HepG2 (cell line): ENCODE measurements at regions not wholly inside any gene's neighbourhood (a gene's known extent, or its start where the extent isn't known, plus 50 kb on each side); places are given as distances from the start of the nearest gene placed in this dataset.
A peak's percentile ranks its signal among the peaks of the same experiment; 100 is the strongest.

Experiments
- ATAC-seq: fragments of 200-7000 bp; cut with Tn5 transposase; 3 replicates; pipeline ENCODE4 v1.9.1; 2020; ENCODE audit warnings: mild to moderate bottlenecking, moderate library complexity
- BruUV-seq: library from RNA; stranded (reverse); fragments of 400-500 nt; replicated peaks from 2 replicates; lab custom pipeline; 2021; lab: Mats Ljungman, UMichigan
- CTCF ChIA-PET: fragments of 300-600 bp; formaldehyde crosslinking; extraction: SDS; loops from one replicate; lab custom pipeline; 2021; ENCODE audit warnings: low total read pairs, inconsistent platforms, low intra/inter-chr PET ratio; lab: Yijun Ruan, JAX
- POLR2A ChIA-PET: fragments of 350-600 bp; sonication (Branson Sonifier 250); formaldehyde crosslinking; loops from one replicate; lab custom pipeline; 2020; ENCODE audit warnings: antibody characterized with exemption, inconsistent platforms; lab: Yijun Ruan, JAX
- DNase-seq: peaks from one replicate; pipeline ENCODE4 v3.0.0-alpha.2; 2015; ENCODE audit warnings: low spot score
- FAIRE-seq: peaks from 3 replicates; lab custom pipeline; 2011; peaks lifted over from hg19 to GRCh38; lab: Jason Lieb, UNC
- H2AFZ ChIP-seq: one replicate; pipeline ENCODE4 v1.6.1; 2011; ENCODE audit warnings: low read length, inconsistent platforms
- H3K27ac ChIP-seq: fragments of 300-600 bp; 3 replicates; pipeline ENCODE4 v1.8.0; 2011; ENCODE audit warnings: mixed run types, mild to moderate bottlenecking, mixed read lengths, low read length, inconsistent platforms; ENCODE audit not compliant: insufficient read depth; ENCODE audit errors: extremely low read length
- H3K27me3 ChIP-seq, 2 experiments: fragments of 200-600 bp in 1 of 2; 2 replicates in 1 of 2; 3 replicates in 1 of 2; pipeline versions ENCODE4 v1.6.0 to v1.8.0; 2011; ENCODE audit warnings: low read length in 2 of 2, mild to moderate bottlenecking in 2 of 2, moderate library complexity in 2 of 2, inconsistent platforms in 1 of 2; ENCODE audit not compliant: insufficient read depth in 2 of 2, control insufficient read depth in 1 of 2
- H3K36me3 ChIP-seq, 2 experiments: fragments of 200-600 bp in 1 of 2; replicated peaks in 1 of 2; 2 replicates in 1 of 2; 3 replicates in 1 of 2; pipeline versions ENCODE4 v1.5.1 to v1.8.0; 2011; ENCODE audit warnings: low read length in 2 of 2, inconsistent platforms in 1 of 2; ENCODE audit not compliant: insufficient read depth in 2 of 2, control insufficient read depth in 1 of 2
- H3K4me1 ChIP-seq: 2 replicates; pipeline ENCODE4 v1.5.1; 2012; ENCODE audit warnings: low read length, inconsistent platforms; ENCODE audit not compliant: insufficient read depth
- H3K4me2 ChIP-seq: 2 replicates; pipeline ENCODE4 v1.6.0; 2011; ENCODE audit warnings: low read depth, low read length, inconsistent platforms
- H3K4me3 ChIP-seq, 3 experiments: fragments of 200-600 bp in 1 of 3; sonication (generic), shearing (Covaris generic) in 1 of 3; replicated peaks in 1 of 3; 2 replicates each; pipeline ENCODE4 v1.5.1; 2011 to 2016; ENCODE audit warnings: low read length in 3 of 3, inconsistent platforms in 2 of 3, low read depth in 2 of 3, mild to moderate bottlenecking in 2 of 3, control low read depth in 1 of 3, mixed read lengths in 1 of 3; ENCODE audit not compliant: insufficient read depth in 1 of 3
- H3K79me2 ChIP-seq: one replicate; pipeline ENCODE4 v1.6.1; 2011; ENCODE audit warnings: low read length, inconsistent platforms; ENCODE audit not compliant: insufficient read depth
- H3K9ac ChIP-seq: 2 replicates; pipeline ENCODE4 v1.6.0; 2011; ENCODE audit warnings: mild to moderate bottlenecking, low read depth, low read length, inconsistent platforms; ENCODE audit not compliant: insufficient read depth
- H3K9me3 ChIP-seq: 2 replicates; pipeline ENCODE4 v1.5.1; 2012; ENCODE audit warnings: mild to moderate bottlenecking, low read length
- H4K20me1 ChIP-seq: 2 replicates; pipeline ENCODE4 v1.6.0; 2011; ENCODE audit warnings: inconsistent platforms, mild to moderate bottlenecking, low read length, moderate library complexity; ENCODE audit not compliant: insufficient read depth
- BCL6 ChIP-seq: IDR thresholded peaks from 2 replicates; pipeline ENCODE4 v1.6.1; 2016; ENCODE audit warnings: missing genetic modification reagents, missing compliant biosample characterization
- FOXA1 ChIP-seq, 2 experiments: fragments of 450-650 bp in 1 of 2; sonication (generic) in 1 of 2; formaldehyde crosslinking in 1 of 2; IDR thresholded peaks; 2 replicates each; pipeline versions ENCODE4 v1.4.0 to v1.6.1; 2016 to 2020; ENCODE audit warnings: missing genetic modification reagents in 1 of 2
- FOXA3 ChIP-seq: IDR thresholded peaks from 2 replicates; pipeline ENCODE4 v1.6.1; 2016; ENCODE audit warnings: missing genetic modification reagents, missing compliant biosample characterization
- HHEX ChIP-seq: IDR thresholded peaks from 2 replicates; pipeline ENCODE4 v1.6.1; 2016; ENCODE audit warnings: control low read depth
- HMG20A ChIP-seq: IDR thresholded peaks from 2 replicates; pipeline ENCODE4 v1.6.1; 2016; ENCODE audit warnings: borderline replicate concordance
- NFKBIZ ChIP-seq: IDR thresholded peaks from 2 replicates; pipeline ENCODE4 v1.6.1; 2018; ENCODE audit warnings: missing genetic modification reagents, missing compliant biosample characterization
- SOX13 ChIP-seq, 3 experiments: fragments of 450-650 bp in 1 of 3; sonication (generic) in 1 of 3; formaldehyde crosslinking in 1 of 3; IDR thresholded peaks in 2 of 3; conservative IDR thresholded peaks in 1 of 3; 2 replicates each; pipeline versions ENCODE4 v1.5.0 to v1.6.1; 2016 to 2020; ENCODE audit warnings: antibody characterized with exemption in 1 of 3, mild to moderate bottlenecking in 1 of 3, missing compliant biosample characterization in 1 of 3, missing genetic modification reagents in 1 of 3, moderate library complexity in 1 of 3
- WIZ ChIP-seq: sonication (generic); formaldehyde crosslinking; IDR thresholded peaks from 2 replicates; pipeline ENCODE4 v1.5.1; 2020; ENCODE audit warnings: mild to moderate bottlenecking, missing genetic modification reagents
- ZBTB42 ChIP-seq: sonication (generic); formaldehyde crosslinking; IDR thresholded peaks from 2 replicates; pipeline ENCODE4 v1.5.0; 2020; ENCODE audit warnings: mild to moderate bottlenecking, missing genetic modification reagents
- ZNF629 ChIP-seq: sonication (generic); formaldehyde crosslinking; conservative IDR thresholded peaks from 2 replicates; pipeline ENCODE4 v1.5.0; 2020; ENCODE audit warnings: missing genetic modification reagents
- ZNF891 ChIP-seq: sonication (generic); formaldehyde crosslinking; IDR thresholded peaks from 2 replicates; pipeline ENCODE4 v1.5.0; 2020; ENCODE audit warnings: mild to moderate bottlenecking, missing genetic modification reagents
- WGBS: methylation state at CpG from one replicate; pipeline ENCODE4 v1.1.6; 2017; ENCODE audit warnings: low lambda C conversion rate; 5-methylcytosine and 5-hydroxymethylcytosine counted together
- in situ Hi-C: cut with HindIII; loops from 2 replicates; pipeline ENCODE4 v1.10.0; 2017; ENCODE audit warnings: low pct_unique_long_range_greater_than_20kb; ENCODE audit not compliant: extremely low pct_ligation_motif_present
- intact Hi-C: fragments of 100-400 bp; cut with micrococcal nuclease; formaldehyde crosslinking; loops from one replicate; pipeline ENCODE4 v1.10.0; 2022; ENCODE audit not compliant: unreplicated experiment
- TF ChIP-seq, protein P1 (sequence below): IDR thresholded peaks from 2 replicates; pipeline ENCODE4 v1.4.0; 2020; ENCODE audit warnings: mild to moderate bottlenecking, missing genetic modification reagents

DNA sequence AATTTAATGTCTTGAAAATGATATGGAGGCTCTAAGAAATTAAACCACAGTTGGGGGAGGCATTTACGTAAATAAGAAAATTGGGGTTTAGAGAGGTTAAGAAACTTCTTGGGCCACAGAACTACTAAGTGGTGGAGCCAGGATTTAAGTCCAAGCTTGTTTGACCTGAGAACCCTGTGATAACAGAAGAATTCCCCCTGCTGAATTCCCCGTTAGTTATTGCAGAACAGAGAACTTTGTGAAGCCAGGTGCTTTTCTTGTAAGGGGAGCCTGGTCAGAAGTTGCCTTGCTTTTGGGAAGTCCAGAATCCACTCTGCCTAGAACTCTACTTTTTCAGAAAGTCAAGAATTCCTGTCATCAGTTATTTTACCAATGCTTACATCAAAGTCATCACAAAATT, 309.3 kb upstream of the SEMA6A start (continued):
- TF ChIP-seq ZNF891 (no peak), NFKBIZ (CRISPR knock-in tag) (no peak)
- TF ChIP-seq, all 625 proteins: peak for 0

DNA sequence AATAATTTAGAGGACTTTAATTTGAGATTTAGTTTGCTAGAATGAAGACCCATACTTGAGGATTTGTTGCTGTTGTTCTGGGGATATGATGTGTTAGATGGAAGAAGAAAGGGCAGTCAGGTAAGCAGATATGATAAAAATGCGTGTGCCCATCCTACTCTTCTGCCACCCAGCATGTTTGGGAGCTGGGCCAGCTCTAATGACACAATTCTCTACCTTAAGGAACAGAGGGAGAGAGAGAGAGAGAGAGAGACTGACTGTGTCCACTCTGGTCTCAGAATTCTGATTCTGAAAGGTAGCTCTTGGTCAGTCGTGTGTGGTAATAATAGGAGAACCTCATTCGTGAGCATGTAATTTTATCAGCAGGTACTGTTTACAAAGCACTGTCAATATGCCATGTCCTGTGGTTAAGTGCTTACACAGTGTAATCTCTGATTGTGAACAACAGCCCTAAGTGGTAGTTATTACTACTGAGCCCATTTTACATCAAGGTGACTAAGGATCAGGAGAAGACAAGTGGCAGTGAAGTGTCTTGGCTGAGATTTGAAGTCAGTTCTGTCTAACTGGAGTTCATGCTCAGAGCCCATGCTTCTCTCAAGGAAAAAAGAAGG, 307.4 kb upstream of the SEMA6A start:
- no peak overlapping the region for H3K9ac ChIP-seq
- TF ChIP-seq HHEX (peak; percentile 65), FOXA3 (CRISPR knock-in tag) (peak; percentile 76), HMG20A (no peak), WIZ (CRISPR knock-in tag) (no peak), FOXA1 (IDR thresholded peaks at IDR 0.05) (no peak), FOXA1 (CRISPR knock-in tag; IDR thresholded peaks at IDR 0.05) (peak; percentile 87), ZBTB42 (CRISPR knock-in tag) (no peak), BCL6 (CRISPR knock-in tag) (0 out of 2 replicates have a peak, but pooled peaks have one; percentile 10), ZNF629 (CRISPR knock-in tag) (0 out of 2 replicates have a peak, but pooled peaks have one; percentile 30), SOX13 (IDR thresholded peaks at IDR 0.05) (no peak), SOX13 (CRISPR knock-in tag; conservative IDR thresholded peaks at IDR 0.05 in 1 of 2, IDR thresholded peaks at IDR 0.05 in 1 of 2) (0 out of 4 replicates have a peak, but pooled peaks of 1 of the 2 experiments have one; percentile 28)
- TF ChIP-seq, protein P1, sequence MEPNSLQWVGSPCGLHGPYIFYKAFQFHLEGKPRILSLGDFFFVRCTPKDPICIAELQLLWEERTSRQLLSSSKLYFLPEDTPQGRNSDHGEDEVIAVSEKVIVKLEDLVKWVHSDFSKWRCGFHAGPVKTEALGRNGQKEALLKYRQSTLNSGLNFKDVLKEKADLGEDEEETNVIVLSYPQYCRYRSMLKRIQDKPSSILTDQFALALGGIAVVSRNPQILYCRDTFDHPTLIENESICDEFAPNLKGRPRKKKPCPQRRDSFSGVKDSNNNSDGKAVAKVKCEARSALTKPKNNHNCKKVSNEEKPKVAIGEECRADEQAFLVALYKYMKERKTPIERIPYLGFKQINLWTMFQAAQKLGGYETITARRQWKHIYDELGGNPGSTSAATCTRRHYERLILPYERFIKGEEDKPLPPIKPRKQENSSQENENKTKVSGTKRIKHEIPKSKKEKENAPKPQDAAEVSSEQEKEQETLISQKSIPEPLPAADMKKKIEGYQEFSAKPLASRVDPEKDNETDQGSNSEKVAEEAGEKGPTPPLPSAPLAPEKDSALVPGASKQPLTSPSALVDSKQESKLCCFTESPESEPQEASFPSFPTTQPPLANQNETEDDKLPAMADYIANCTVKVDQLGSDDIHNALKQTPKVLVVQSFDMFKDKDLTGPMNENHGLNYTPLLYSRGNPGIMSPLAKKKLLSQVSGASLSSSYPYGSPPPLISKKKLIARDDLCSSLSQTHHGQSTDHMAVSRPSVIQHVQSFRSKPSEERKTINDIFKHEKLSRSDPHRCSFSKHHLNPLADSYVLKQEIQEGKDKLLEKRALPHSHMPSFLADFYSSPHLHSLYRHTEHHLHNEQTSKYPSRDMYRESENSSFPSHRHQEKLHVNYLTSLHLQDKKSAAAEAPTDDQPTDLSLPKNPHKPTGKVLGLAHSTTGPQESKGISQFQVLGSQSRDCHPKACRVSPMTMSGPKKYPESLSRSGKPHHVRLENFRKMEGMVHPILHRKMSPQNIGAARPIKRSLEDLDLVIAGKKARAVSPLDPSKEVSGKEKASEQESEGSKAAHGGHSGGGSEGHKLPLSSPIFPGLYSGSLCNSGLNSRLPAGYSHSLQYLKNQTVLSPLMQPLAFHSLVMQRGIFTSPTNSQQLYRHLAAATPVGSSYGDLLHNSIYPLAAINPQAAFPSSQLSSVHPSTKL (CRISPR knock-in tag) = peak; percentile 22; the same call in 1 of the 2 replicates
- 10% methylated on average over 3 of the region's 3 CpGs for WGBS
- no TSS peak for BruUV-seq
- ChIA-PET CTCF (no interaction called here), POLR2A (no interaction called here)
- no peaks in the 10 kb centered on the region for H3K36me3 ChIP-seq
- peaks cover 1 to 19% of the 10 kb centered on the region in 2 experiments; a peak in 2 of 5 replicates for H3K27me3 ChIP-seq
- DNase-seq (peak; percentile 39), FAIRE-seq (no peak), ATAC-seq (no peak)
- intact Hi-C loops = no loop called here
- H2AFZ ChIP-seq = no peak overlapping the region
- H3K9me3 ChIP-seq = peaks cover 6% of the 10 kb centered on the region; the same call in 1 of the 2 replicates
- H4K20me1 ChIP-seq = no peaks in the 10 kb centered on the region
- H3K4me1 ChIP-seq = peaks cover 10% of the 10 kb centered on the region
- 0 out of 2 replicates have a peak overlapping the region, but pooled peaks have one; percentile 7 for H3K4me2 ChIP-seq
- no peak overlapping the region for H3K27ac ChIP-seq
- no peak overlapping the region for H3K4me3 ChIP-seq
- H3K79me2 ChIP-seq = no peaks in the 10 kb centered on the region
- in situ Hi-C loops = no loop called here
